Activated CD4-positive, alpha-beta T cell treated with anti-CD3 and anti-CD28 coated beads for 24 hours (primary cell): ENCODE measurements at regions not wholly inside any gene's neighbourhood (a gene's known extent, or its start where the extent isn't known, plus 50 kb on each side); places are given as distances from the start of the nearest gene placed in this dataset.
"Not testable (repeated sequence)": the region's sequence is repeated elsewhere in the genome, so short reads cannot be mapped to it uniquely, and the experiment has no call there.

ENCODE experiments used
- DNase-seq, 2 donors: peaks; one replicate each; pipeline ENCODE4 v3.0.0-alpha.2; 2020; ENCODE audit warnings: low read depth in 2 of 2

DNA sequence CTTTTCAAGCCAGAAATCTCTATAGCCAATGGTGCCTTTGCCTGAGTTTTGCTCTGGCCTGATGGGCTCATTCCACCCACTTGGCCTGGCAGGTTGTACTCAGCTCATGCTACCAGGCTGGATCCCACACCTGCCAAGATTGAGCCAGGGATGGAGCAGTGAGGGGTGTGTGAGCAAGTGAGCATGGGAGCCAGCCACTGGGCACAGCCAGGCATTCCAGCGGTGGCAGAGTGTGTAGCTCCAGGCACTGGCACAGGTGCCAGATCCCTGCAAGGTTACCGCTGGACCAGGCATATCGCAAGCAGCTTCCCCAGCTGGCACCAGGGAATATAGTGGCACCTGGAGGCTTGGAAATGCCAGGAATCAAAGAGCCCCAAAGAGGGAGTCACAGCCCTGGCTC is 2395.6 kb upstream of the C9orf72 start:
- no peak for DNase-seq

- DNase-seq = no peak
Observed at GRCh38 chr9:29969408-29969807, 2396.1 kb upstream of the C9orf72 start.

- DNase-seq = no peak
Observed at GRCh38 chr9:29969856-29970647, 2396.8 kb upstream of the C9orf72 start.

DNA sequence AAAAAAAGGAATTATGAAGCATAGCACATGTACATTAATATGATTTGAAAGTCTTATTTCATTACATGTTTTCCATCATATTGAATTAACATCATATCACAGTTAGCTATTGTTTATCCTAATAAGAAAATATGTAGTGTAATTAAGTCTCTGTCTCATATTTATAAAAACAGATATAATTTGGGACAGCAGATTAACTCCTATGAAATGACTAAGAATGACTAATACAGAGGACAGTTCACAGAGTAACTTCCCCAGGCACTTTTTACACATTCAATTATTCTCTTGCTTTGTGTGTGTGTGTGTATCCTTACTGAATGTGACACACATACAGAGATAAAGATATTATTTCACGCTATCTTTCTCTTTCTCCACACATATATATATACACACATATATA is 2400.9 kb upstream of the C9orf72 start:
- no peak for DNase-seq

DNA sequence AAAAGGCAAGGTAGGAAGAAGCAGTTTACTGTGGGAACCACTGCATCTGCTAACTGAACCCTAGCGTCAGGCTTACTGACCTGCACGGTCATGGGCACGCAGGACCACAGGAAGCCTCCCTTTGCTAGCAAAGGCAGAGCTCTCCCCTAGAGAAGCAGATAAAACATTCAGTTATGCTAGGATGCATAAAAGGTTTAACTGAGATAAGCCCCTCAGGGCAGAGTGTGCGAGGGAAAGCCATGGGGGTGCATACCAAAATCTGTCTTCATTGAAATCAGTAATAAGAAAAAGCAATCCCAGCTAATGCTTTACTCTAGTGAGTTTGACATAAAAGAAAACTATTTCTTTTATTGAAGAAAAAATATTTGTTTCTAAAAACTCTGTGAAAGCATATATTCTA is 2403.7 kb upstream of the C9orf72 start:
- no peak for DNase-seq

DNA sequence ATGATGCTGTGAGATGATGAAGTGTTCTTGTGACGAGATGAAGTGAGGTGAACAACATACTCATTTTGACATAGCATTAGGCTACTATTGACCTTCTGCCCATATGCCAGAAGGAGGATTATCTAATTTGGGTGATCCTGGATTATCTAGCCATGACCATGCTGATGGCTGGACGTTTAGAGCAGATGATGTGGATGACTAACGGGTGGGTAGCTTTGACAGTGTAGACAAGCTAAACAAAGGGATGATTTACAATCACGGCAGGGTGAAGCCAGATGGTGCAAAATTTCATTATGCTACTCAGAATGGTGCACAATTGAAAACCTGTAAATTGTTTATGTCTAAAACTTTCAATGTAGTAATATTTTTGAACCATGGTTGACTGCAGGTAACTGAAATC is 2403.4 kb upstream of the ACO1 start:
- DNase-seq = no peak

DNA sequence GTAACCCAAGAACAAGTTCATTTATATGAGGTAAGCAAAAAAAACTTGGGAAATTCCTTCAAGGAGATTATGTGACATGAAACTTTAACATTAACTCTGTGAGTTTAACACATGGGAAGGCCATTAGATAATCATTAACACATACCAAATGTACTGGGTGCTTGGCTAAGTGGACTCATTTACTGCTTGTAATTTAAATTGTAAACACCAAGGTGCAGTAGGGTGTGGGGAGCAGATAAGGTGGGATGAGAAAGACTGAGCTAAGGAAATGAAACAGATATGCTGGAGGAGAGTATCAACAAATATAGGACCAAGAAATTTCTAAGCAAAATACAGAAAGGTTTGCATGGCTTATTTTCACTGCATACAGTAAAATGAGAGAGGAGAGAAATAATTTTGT is 2384.8 kb upstream of the ACO1 start:
- DNase-seq = no peak

DNA sequence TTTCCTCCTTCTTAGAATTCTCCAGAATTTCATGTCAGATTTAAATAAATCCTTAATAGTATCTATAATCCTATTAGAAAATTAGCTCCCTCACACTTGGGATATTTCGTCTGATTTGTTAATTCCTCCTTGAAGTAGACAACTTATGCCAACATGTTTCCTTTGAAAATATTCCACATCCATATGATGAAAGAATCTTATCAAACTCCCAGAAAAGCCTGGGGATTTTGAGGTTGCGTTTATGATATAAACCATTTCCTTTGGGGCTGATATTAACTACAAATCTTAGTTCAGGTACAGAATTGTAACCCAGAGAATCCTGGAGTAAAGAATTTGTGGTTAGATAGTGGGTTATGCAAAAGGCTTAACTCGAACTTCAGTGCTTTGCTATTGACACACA is 2373.8 kb upstream of the ACO1 start:
- DNase-seq = no peak

GRCh38 chr9:30012622-30013021 is 2371.8 kb upstream of the ACO1 start:
- DNase-seq = no peak

- DNase-seq = no peak
Observed at GRCh38 chr9:30015073-30015472, 2369.4 kb upstream of the ACO1 start.

DNA sequence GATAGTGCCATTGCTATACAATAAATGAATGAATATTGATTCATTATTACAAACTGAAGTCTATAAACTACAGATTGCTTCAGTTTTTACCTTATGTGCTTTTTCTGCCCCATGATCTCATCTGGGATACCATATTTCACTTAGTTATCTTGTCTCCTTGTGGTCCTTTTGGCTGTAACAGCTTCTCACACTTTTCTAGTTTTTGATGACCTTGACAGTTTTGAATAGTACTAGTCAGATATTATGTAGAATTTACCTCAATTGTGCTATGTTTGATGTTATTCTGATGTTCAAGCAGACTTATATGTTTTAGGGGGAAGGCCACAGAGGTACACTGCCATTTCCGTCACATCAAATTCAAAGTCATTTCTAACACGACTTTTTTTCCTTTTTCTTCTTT is 2364.3 kb upstream of the ACO1 start:
- no peak for DNase-seq

- no peak for DNase-seq
Observed at GRCh38 chr9:30035761-30036160, 2348.7 kb upstream of the ACO1 start.

- no peak for DNase-seq
Observed at GRCh38 chr9:30036558-30036957, 2347.9 kb upstream of the ACO1 start.

DNA sequence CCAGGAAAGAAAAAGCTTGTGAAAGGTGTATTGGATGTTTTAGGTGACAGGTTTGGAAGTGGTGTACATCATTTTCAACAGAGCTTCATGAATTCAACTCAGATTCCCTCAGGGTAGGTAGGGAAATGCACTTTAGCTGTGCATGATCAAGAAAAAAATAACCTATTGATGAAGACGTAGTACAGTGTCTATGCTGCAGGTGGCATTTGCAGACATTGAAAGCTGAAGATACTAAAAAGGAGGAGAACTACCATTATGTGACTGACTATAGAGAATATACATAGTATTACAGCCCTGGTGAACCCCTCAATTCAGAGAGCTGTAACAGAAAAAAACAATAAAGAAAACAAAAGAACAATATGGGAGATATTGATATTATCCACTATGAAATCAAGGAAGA is 2344.7 kb upstream of the ACO1 start:
- no peak for DNase-seq

- no peak for DNase-seq
Observed at GRCh38 chr9:30048396-30048795, 2336.0 kb upstream of the ACO1 start.

- no peak for DNase-seq
Observed at GRCh38 chr9:30058463-30058862, 2326.0 kb upstream of the ACO1 start.

DNA sequence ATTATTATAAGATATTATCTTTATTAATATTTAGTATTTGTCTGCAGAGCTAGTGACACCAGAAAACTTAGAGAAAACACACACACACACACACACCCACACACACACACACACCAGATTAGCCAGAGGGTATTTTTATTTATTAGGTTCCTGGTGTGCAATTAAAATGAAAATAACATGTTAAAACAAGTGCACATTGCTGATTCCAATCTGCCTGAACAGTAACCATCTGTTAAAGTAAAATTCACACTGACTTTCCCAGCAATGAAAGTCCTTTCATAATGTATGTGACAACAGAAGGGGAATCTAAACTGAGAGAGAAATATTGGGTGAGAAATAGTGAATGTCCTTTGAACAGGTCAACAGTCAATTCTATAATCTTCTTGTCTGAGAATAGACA is 2323.5 kb upstream of the ACO1 start:
- no peak for DNase-seq

DNA sequence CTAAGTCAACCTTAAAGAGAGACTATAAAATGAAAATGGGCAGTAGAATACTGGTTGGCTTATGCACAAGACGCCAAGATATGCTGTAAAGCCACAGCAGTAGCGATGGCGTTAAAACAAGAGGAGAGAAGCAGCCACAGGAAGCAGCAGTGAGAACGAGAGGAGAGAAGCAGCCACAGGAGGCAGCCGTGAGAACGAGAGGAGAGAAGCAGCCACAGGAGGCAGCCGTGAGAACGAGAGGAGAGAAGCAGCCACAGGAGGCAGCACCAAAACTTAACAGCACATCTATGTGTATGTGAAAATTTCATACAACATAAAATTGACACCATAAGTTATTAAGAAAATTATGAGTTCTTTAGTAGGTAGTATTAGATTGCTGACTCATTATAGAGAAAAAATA is 2318.6 kb upstream of the ACO1 start:
- no peak for DNase-seq

DNA sequence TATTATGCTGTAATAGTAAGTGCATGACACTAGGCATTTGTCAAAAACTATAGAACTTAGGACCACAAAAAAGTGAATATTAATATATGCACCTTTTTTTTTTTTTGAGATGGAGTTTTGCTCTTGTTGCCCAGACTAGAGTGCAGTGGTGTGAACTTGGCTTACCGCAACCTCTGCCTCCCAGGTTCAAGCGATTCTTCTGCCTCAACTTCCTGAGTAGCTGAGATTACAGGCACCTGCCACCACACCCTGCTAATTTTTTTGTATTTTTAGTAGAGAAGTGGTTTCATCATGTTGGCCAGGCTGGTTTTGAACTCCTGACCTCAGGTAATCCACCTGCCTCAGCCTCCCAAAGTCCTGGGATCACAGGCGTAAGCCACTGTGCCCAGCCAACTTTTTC is 2315.2 kb upstream of the ACO1 start:
- not testable (repeated sequence) for DNase-seq

DNA sequence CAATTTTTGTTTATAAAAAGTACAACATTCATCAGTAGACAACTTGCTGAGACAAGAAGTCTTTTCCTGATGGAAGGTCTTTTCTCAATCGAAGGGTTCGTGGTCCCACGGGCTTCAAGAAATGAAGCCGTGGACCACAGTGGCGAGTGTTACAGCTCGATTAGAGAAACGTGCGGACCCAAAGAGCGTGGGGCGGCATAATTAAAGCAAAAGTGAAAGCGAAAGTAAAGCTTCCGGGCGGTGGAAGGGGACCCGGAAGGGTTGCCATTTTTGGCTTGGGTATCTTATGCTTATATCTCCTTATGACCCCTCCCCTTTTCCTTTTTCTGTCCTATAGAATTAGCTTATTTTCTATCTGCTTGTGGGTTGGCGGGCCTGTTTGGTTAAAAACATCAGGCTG is 2309.4 kb upstream of the ACO1 start:
- no peak for DNase-seq

GRCh38 chr9:30075451-30076199 is 2308.8 kb upstream of the ACO1 start:
- peak in 1 of 2 donors; percentile 26 for DNase-seq

GRCh38 chr9:30078195-30078594 is 2306.2 kb upstream of the ACO1 start:
- DNase-seq = no peak

GRCh38 chr9:30089428-30089827 is 2295.0 kb upstream of the ACO1 start:
- no peak for DNase-seq
